ENCODE measurements at regions not wholly inside any gene's neighbourhood (a gene's known extent, or its start where the extent isn't known, plus 50 kb on each side); places are given as distances from the start of the nearest gene placed in this dataset.

GRCh38 chr14:76582447-76582846 lies 178.8 kb upstream of the VASH1 start:
- TF ChIP-seq ZC3H10 (CRISPR knock-in tag; IDR thresholded peaks at IDR 0.05) (no peak), ZNF565 (CRISPR knock-in tag; conservative IDR thresholded peaks at IDR 0.05; ENCODE audit: low read depth) (no peak), SNAI2 (CRISPR knock-in tag; IDR thresholded peaks at IDR 0.05) (no peak), TCF4 (CRISPR knock-in tag; IDR thresholded peaks at IDR 0.05; ENCODE audit: borderline replicate concordance) (no peak), RARB (CRISPR knock-in tag; IDR thresholded peaks at IDR 0.05) (no peak), BACH2 (CRISPR knock-in tag; IDR thresholded peaks at IDR 0.05; ENCODE audit: borderline replicate concordance) (no peak), ZFP3 (CRISPR knock-in tag; IDR thresholded peaks at IDR 0.05) (no peak), ZFP30 (CRISPR knock-in tag; IDR thresholded peaks at IDR 0.05) (no peak), CSRNP3 (CRISPR knock-in tag; IDR thresholded peaks at IDR 0.05) (no peak), PPARA (CRISPR knock-in tag; IDR thresholded peaks at IDR 0.05; ENCODE audit: borderline replicate concordance) (no peak), TOX (CRISPR knock-in tag; IDR thresholded peaks at IDR 0.05; ENCODE audit: borderline replicate concordance) (no peak), ZNF70 (CRISPR knock-in tag; IDR thresholded peaks at IDR 0.05) (no peak), ISL1 (CRISPR knock-in tag; IDR thresholded peaks at IDR 0.05) (no peak), ESRRG (CRISPR knock-in tag; IDR thresholded peaks at IDR 0.05) (no peak)
- TF ChIP-seq, protein P1, sequence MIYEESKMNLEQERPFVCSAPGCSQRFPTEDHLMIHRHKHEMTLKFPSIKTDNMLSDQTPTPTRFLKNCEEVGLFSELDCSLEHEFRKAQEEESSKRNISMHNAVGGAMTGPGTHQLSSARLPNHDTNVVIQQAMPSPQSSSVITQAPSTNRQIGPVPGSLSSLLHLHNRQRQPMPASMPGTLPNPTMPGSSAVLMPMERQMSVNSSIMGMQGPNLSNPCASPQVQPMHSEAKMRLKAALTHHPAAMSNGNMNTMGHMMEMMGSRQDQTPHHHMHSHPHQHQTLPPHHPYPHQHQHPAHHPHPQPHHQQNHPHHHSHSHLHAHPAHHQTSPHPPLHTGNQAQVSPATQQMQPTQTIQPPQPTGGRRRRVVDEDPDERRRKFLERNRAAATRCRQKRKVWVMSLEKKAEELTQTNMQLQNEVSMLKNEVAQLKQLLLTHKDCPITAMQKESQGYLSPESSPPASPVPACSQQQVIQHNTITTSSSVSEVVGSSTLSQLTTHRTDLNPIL (CRISPR knock-in tag; IDR thresholded peaks at IDR 0.05; ENCODE audit: low read depth): no peak
- ATAC-seq: no peak

GRCh38 chr14:76583174-76583573 lies 178.1 kb upstream of the VASH1 start:
- TF ChIP-seq TCF4 (CRISPR knock-in tag; IDR thresholded peaks at IDR 0.05; ENCODE audit: borderline replicate concordance): no peak
- TF ChIP-seq, protein P1 (CRISPR knock-in tag; IDR thresholded peaks at IDR 0.05; ENCODE audit: low read depth): no peak
- no peak for ATAC-seq

DNA sequence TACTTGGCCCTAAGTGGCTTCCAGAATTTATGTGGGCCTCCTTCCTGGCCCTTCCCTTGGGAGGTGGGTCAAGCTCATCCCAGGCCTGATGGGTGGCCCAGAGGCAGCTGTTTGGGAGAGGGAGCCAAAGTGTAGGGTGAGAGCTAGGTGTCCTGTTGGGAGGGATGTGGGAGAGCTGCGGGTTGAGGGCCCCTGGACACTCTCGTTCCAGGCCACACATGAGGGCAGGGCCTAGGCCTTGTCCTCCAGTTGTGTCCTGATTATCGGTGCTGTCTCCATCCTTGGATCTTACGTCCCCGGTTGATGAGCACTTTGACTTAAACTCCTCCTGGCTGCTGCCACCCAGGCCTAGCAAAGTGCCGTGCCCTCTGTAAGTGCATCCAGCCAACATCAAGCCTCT lies 177.5 kb upstream of the VASH1 start:
- TF ChIP-seq GLIS3 (CRISPR knock-in tag; IDR thresholded peaks at IDR 0.05) (no peak), ZNF8 (CRISPR knock-in tag; IDR thresholded peaks at IDR 0.05) (no peak), CSRNP3 (CRISPR knock-in tag; IDR thresholded peaks at IDR 0.05) (no peak), ZNF565 (CRISPR knock-in tag; conservative IDR thresholded peaks at IDR 0.05; ENCODE audit: low read depth) (no peak), BACH2 (CRISPR knock-in tag; IDR thresholded peaks at IDR 0.05; ENCODE audit: borderline replicate concordance) (no peak), ESRRG (CRISPR knock-in tag; IDR thresholded peaks at IDR 0.05) (no peak), TCF4 (CRISPR knock-in tag; IDR thresholded peaks at IDR 0.05; ENCODE audit: borderline replicate concordance) (no peak), CSDC2 (CRISPR knock-in tag; IDR thresholded peaks at IDR 0.05) (no peak), PPARA (CRISPR knock-in tag; IDR thresholded peaks at IDR 0.05; ENCODE audit: borderline replicate concordance) (no peak), SNAI2 (CRISPR knock-in tag; IDR thresholded peaks at IDR 0.05) (no peak), ISL1 (CRISPR knock-in tag; IDR thresholded peaks at IDR 0.05) (no peak), ZFP3 (CRISPR knock-in tag; IDR thresholded peaks at IDR 0.05) (no peak), ZFP30 (CRISPR knock-in tag; IDR thresholded peaks at IDR 0.05) (no peak)
- TF ChIP-seq, protein P1 (CRISPR knock-in tag; IDR thresholded peaks at IDR 0.05; ENCODE audit: low read depth): no peak
- TF ChIP-seq, protein P2, sequence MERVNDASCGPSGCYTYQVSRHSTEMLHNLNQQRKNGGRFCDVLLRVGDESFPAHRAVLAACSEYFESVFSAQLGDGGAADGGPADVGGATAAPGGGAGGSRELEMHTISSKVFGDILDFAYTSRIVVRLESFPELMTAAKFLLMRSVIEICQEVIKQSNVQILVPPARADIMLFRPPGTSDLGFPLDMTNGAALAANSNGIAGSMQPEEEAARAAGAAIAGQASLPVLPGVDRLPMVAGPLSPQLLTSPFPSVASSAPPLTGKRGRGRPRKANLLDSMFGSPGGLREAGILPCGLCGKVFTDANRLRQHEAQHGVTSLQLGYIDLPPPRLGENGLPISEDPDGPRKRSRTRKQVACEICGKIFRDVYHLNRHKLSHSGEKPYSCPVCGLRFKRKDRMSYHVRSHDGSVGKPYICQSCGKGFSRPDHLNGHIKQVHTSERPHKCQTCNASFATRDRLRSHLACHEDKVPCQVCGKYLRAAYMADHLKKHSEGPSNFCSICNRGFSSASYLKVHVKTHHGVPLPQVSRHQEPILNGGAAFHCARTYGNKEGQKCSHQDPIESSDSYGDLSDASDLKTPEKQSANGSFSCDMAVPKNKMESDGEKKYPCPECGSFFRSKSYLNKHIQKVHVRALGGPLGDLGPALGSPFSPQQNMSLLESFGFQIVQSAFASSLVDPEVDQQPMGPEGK (CRISPR knock-in tag; IDR thresholded peaks at IDR 0.05; ENCODE audit: borderline replicate concordance): no peak
- ATAC-seq: no peak
